ENCODE measurements at regions not wholly inside any gene's neighbourhood (a gene's known extent, or its start where the extent isn't known, plus 50 kb on each side); places are given as distances from the start of the nearest gene placed in this dataset.
"Not testable (repeated sequence)": the region's sequence is repeated elsewhere in the genome, so short reads cannot be mapped to it uniquely, and the experiment has no call there.

- not testable (repeated sequence) for H3K4me3 ChIP-seq (ENCODE audit: low read depth, low read length)
Measured at GRCh38 chr16:70014915-70015314, 63.8 kb downstream of the CLEC18A start.

- not testable (repeated sequence) for H3K4me3 ChIP-seq (ENCODE audit: low read depth, low read length)
Measured at GRCh38 chr16:70016751-70017150, 65.6 kb downstream of the CLEC18A start.

- peak; percentile 36; the same call in 1 of the 2 replicates for TF ChIP-seq CTCF (IDR thresholded peaks at IDR 0.05; ENCODE audit: borderline replicate concordance, insufficient read depth, low read depth, low read length)
- no peak overlapping the region for H3K4me3 ChIP-seq (ENCODE audit: low read depth, low read length)
Measured at GRCh38 chr16:70018254-70018653, 67.1 kb downstream of the CLEC18A start.

- not testable (repeated sequence) for H3K4me3 ChIP-seq (ENCODE audit: low read depth, low read length)
Measured at GRCh38 chr16:70023207-70023606, 72.1 kb downstream of the CLEC18A start.

GRCh38 chr16:70023956-70024355, 72.8 kb downstream of the CLEC18A start:
- H3K4me3 ChIP-seq (ENCODE audit: low read depth, low read length): not testable (repeated sequence)

GRCh38 chr16:70026165-70026854, 75.2 kb downstream of the CLEC18A start:
- not testable (repeated sequence) for H3K4me3 ChIP-seq (ENCODE audit: low read depth, low read length)

GRCh38 chr16:70032906-70033305, 81.2 kb upstream of the PDPR start:
- H3K4me3 ChIP-seq (ENCODE audit: low read depth, low read length): not testable (repeated sequence)

GRCh38 chr16:70037913-70038312, 76.2 kb upstream of the PDPR start:
- H3K4me3 ChIP-seq (ENCODE audit: low read depth, low read length): not testable (repeated sequence)

GRCh38 chr16:70040554-70040953, 73.6 kb upstream of the PDPR start:
- H3K4me3 ChIP-seq (ENCODE audit: low read depth, low read length): not testable (repeated sequence)

GRCh38 chr16:70043538-70044067, 70.5 kb upstream of the PDPR start:
- not testable (repeated sequence) for H3K4me3 ChIP-seq (ENCODE audit: low read depth, low read length)

GRCh38 chr16:70046560-70046959, 67.6 kb upstream of the PDPR start:
- H3K4me3 ChIP-seq (ENCODE audit: low read depth, low read length): not testable (repeated sequence)

GRCh38 chr16:70048083-70048482, 66.0 kb upstream of the PDPR start:
- H3K4me3 ChIP-seq (ENCODE audit: low read depth, low read length): not testable (repeated sequence)

GRCh38 chr16:70058056-70058455, 56.1 kb upstream of the PDPR start:
- H3K4me3 ChIP-seq (ENCODE audit: low read depth, low read length): not testable (repeated sequence)

- not testable (repeated sequence) for H3K4me3 ChIP-seq (ENCODE audit: low read depth, low read length)
Measured at GRCh38 chr16:70059429-70059828, 54.7 kb upstream of the PDPR start.

- not testable (repeated sequence) for H3K4me3 ChIP-seq (ENCODE audit: low read depth, low read length)
Measured at GRCh38 chr16:70060521-70061027, 53.6 kb upstream of the PDPR start.

GRCh38 chr16:70061671-70062218, 52.4 kb upstream of the PDPR start:
- H3K4me3 ChIP-seq (ENCODE audit: low read depth, low read length): not testable (repeated sequence)

- H3K4me3 ChIP-seq (ENCODE audit: low read depth, low read length): not testable (repeated sequence)
Measured at GRCh38 chr16:70062947-70063346, 51.2 kb upstream of the PDPR start.
